GM21526 (cell line): ENCODE measurements at regions not wholly inside any gene's neighbourhood (a gene's known extent, or its start where the extent isn't known, plus 50 kb on each side); places are given as distances from the start of the nearest gene placed in this dataset.
"Not testable (repeated sequence)": the region's sequence is repeated elsewhere in the genome, so short reads cannot be mapped to it uniquely, and the experiment has no call there.

Source experiments
- ATAC-seq: cut with Tn5 transposase; IDR thresholded peaks from one replicate; pipeline ENCODE4 v1.9.1; 2021; ENCODE audit warnings: moderate library complexity; ENCODE audit not compliant: unreplicated experiment, low FRiP score

- ATAC-seq, result no peak
Observed at GRCh38 chr1:54475357-54475881, 69.2 kb upstream of the SSBP3 start.

DNA sequence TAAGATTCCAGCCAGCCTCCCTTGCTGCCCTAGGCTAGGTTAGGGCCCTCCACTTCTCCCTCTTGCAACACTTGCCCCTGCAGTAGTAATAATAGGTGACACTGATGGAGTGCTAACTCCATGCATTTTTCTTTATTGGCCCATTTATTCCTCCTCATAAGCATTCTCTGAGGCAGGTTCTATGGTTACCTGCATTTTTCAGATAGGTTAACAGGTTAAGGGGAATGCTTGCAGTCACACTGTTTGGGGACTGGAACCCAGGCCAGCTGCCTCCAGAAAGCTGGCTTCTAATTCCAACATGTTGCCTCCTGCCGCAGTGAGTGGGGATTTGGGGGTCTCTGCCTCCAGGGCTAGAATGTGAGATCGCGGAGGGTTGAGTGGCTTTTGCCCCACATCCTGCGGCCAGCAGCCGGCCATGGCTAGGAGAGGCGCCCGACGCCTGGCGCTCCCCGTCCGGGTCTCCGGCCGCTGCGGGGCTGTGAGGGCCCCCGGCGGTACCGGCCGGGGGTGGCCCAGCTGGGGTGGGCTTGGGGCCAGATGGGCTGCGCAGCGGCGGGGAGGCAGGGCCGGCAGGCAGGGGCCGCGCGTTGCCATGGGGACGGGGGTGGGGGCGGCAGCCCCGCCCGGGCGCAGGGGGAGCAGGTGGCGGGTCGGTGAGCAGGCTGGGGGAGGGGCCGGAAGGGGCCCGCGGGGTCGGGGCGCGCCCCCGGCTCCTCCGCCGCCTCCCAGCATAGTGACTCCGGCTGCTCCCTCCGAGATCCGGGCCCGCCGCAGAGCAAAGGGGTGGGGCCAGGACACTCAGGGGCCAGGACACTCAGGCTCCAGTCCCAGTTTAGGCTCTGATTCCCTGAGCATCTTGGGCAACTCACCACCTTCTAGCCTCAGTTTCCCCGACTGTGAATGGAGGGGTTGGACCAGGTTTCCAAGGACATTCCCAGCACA, 68.4 kb upstream of the SSBP3 start:
- ATAC-seq, result no peak

DNA sequence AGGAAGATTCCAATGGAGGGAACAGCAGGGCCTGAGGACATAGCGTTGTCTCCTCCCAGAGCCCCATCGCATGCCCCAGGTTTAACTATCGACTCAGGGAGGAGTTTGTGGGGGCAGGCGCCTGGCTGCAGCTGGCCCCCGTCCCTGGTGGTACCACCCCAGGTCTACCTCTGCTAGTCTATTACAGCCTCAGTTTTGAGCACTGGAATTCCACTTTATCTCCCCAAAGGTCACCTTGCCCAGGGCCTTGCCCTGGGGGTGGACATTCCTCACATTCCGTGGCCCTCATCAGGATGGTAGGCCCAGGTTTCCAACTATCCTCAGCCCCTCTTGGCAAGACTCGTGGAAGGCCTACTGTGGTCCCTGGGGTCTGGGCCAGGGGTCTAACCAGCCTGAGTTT, 65.4 kb upstream of the SSBP3 start:
- ATAC-seq, result no peak

- ATAC-seq, result not testable (repeated sequence)
Observed at GRCh38 chr1:54469444-54469843, 63.2 kb upstream of the SSBP3 start.

- ATAC-seq, result not testable (repeated sequence)
Observed at GRCh38 chr1:54468288-54469084, 62.3 kb upstream of the SSBP3 start.

DNA sequence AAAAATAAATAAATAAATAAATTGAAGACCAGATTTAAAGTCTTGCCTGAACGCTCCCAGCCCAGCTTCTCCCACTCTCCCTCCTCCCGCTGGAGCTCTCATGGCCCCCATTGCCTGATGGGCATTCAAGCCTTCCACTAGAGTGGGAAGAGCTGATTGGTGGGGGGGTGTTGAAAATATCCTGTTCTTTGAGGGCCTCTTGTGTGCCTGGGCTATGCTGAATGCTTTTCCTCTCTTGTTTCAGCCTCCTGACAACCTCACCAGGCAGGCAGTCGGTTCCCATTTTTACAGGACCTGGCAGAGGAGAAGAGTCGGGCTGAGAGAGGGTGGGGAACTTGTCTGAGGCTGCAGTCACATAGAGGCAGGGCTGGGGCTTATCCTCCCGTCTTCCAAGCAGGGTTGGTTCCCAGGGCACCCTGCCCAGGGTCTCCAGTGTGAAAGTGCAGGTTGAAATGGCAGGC, 59.2 kb upstream of the SSBP3 start:
- ATAC-seq, result no peak

GRCh38 chr1:54464477-54465146, 58.4 kb upstream of the SSBP3 start:
- ATAC-seq, result no peak

- ATAC-seq, result no peak
Observed at GRCh38 chr1:54464031-54464476, 57.9 kb upstream of the SSBP3 start.

DNA sequence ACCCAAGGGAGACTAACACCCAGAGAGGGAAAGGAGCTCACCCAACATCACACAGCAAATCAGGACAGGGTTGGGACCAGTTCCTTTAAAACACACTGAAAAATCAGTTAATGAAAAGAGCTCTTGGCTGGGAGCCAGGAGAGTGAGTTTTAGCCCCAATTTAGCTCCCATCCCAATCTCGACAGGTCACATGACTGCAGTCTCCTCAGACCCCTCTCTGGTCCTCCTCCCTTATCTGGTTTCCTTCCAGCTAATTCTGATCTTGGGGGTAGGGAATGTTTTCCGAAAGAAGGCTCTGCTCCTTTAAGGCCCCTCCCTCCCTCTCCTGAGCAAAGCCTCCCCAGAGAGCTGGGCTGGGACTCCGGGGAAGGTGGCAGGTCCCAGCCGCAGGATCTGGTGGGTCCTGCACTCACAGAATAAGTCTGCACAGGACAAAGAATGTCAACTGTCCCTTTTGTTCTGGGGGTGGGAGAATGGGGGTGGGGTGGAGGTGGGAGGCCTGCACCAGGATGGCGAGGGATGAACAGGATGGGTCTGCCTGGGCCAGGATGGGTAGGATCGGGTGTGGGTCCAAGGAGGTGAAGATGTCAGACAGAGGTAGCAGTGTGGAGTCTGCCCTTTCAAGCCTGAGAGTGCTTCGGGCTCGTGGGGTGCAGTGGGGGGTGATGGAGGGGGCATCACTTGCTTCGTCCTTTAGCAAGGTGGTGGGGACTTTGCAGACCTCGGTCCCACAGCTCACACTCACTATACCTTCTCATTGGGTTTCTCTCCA, 57.3 kb upstream of the SSBP3 start:
- ATAC-seq, result no peak

- no peak for ATAC-seq
Observed at GRCh38 chr1:54462597-54463258, 56.5 kb upstream of the SSBP3 start.

DNA sequence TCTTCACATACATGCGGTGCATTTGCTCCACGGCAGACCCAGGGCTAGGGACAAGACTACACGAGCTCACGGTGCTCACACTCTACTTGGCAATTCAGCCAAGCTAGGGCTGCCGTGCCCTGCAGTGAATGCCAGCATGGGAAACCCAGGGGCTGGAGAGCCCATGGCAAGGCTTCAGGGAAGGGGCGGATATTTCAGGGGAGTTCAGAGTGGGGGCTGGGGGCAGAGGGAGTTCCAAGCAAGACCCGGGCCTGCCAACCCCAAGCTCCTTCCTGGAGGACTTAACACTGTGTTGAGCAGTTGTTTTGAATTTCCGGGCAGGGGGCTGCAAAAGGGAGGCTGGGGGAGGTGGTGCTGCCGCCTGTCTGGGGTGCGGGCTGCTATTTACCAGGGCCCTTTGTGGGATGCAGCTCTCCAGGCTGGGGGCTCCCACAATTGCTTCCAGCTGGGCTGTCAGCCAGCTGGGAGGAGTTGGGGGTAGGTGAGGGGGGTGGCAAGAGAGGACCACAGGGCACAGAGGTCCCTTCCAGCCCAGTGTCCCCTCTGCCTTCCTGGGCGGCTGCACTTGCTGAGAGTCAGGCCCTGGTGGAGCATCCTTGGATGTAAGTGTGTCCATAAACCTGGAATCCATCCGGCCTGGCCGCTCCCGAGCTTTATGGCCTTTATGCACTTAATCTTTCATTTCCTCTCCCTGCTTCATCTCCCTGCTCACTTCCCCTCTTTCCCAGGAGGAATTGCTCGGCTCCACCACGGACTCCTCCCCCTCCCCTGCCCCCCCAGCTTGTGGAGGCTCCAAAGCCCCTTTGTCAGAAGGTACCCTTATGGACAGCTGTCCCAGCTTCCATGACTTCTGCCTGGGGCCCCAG, 55.8 kb upstream of the SSBP3 start:
- no peak for ATAC-seq

- no peak for ATAC-seq
Observed at GRCh38 chr1:54460861-54461387, 54.7 kb upstream of the SSBP3 start.

DNA sequence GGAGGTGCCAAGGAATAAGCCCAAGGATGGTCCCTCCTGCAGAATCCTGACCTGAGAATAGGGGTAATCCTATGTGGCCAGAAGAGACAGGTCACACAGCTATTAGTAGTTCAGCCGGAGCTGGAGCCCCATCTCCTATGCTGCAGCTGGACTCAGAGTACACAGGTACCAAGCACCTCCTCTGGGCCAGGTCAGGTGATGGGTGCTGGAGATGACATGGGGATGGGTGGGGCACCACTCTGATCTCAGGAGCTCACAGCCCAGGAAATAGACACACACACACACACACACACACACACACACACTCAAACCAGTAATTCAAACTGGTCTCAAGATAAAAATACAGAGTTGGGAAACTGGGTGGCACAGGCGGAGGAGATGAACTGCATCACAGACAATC, 54.2 kb upstream of the SSBP3 start:
- ATAC-seq, result no peak

- no peak for ATAC-seq
Observed at GRCh38 chr1:54459726-54460191, 53.6 kb upstream of the SSBP3 start.

- no peak for ATAC-seq
Observed at GRCh38 chr1:54459140-54459539, 52.9 kb upstream of the SSBP3 start.

DNA sequence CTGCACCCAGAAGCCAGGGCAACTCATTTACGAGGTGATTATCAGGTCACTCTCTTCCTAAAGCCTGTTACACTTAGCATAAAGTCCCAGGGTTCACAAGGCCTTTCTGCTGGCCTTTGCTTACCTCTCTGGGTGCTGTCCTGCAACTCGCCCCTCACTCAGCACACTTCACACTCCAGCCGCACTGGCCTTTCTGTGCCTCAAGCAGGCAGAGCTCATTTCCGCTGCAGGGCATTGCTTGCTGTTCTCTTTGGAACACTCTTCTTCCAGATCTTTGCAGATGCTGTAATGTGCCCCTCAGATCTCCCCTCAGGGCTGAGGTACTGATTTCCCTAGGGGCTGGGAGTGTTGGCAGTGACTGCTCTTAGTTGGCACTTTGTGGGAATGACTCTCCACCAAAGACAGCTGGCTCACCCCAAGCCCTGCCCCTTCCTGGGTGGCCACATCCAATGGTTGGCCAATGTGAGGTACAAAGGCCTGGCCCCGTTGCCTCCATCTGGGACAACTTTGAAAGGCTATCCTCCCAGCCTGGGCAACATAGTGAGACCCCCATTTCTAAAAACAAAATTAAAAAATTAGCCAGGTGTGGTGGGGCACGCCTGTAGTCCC, 50.8 kb upstream of the SSBP3 start:
- no peak for ATAC-seq

DNA sequence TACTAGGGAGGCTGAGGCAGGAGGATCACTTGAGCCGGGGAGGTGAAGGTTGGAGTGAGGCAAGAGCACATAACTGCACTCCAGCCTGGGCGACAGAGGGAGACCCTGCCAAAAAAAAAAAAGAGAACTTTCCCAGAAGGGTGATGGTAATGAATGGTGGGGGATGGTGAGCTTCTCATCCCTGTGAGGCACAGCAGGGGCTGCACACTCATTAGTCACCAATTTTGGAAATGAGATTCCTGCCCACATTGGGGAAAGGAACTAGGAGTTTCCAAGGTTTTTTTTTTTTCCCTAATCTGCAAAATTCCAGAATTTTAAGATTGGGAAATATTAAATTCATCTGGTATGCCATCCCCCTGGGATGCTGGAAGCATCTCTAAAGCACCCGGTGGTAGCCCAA, 50.2 kb upstream of the SSBP3 start:
- ATAC-seq, result no peak
